Retinal pigment epithelial cell (primary cell): ENCODE measurements at regions not wholly inside any gene's neighbourhood (a gene's known extent, or its start where the extent isn't known, plus 50 kb on each side); places are given as distances from the start of the nearest gene placed in this dataset.
A peak's percentile ranks its signal among the peaks of the same experiment; 100 is the strongest.

Experiments
- DNase-seq: peaks from one replicate; pipeline ENCODE4 v3.0.0-alpha.2; 2010; ENCODE audit warnings: low read depth
- H3K4me3 ChIP-seq: 2 replicates; pipeline ENCODE4 v1.5.1; 2011; ENCODE audit warnings: mild to moderate bottlenecking, low read length, control low read depth, moderate library complexity
- TF ChIP-seq, protein P1 (sequence below): conservative IDR thresholded peaks from 2 replicates; pipeline ENCODE4 v1.5.1; 2011; ENCODE audit warnings: low read depth, low read length, control low read depth, inconsistent platforms

DNA sequence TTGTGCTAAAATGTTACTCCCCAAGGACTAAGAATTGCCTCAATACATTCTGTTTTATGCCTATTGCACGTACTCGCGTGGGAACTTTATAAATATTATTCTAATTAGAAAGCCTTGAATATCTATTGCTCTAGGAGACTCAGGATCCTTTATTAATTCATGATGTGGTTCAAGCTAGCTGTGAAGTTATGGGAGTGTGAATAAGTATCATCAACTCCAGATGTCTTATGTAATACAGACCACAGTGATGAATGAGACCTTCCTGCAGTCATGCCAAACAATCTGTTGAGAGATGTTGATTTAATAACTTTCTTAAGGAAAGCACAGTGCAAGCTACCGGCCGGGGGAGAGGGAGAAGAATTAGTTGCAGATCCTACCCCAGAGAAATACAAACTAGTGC is 519.2 kb upstream of the ZP4 start:
- TF ChIP-seq, protein P1, sequence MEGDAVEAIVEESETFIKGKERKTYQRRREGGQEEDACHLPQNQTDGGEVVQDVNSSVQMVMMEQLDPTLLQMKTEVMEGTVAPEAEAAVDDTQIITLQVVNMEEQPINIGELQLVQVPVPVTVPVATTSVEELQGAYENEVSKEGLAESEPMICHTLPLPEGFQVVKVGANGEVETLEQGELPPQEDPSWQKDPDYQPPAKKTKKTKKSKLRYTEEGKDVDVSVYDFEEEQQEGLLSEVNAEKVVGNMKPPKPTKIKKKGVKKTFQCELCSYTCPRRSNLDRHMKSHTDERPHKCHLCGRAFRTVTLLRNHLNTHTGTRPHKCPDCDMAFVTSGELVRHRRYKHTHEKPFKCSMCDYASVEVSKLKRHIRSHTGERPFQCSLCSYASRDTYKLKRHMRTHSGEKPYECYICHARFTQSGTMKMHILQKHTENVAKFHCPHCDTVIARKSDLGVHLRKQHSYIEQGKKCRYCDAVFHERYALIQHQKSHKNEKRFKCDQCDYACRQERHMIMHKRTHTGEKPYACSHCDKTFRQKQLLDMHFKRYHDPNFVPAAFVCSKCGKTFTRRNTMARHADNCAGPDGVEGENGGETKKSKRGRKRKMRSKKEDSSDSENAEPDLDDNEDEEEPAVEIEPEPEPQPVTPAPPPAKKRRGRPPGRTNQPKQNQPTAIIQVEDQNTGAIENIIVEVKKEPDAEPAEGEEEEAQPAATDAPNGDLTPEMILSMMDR: no peak
- no peak overlapping the region for H3K4me3 ChIP-seq
- no peak for DNase-seq

DNA sequence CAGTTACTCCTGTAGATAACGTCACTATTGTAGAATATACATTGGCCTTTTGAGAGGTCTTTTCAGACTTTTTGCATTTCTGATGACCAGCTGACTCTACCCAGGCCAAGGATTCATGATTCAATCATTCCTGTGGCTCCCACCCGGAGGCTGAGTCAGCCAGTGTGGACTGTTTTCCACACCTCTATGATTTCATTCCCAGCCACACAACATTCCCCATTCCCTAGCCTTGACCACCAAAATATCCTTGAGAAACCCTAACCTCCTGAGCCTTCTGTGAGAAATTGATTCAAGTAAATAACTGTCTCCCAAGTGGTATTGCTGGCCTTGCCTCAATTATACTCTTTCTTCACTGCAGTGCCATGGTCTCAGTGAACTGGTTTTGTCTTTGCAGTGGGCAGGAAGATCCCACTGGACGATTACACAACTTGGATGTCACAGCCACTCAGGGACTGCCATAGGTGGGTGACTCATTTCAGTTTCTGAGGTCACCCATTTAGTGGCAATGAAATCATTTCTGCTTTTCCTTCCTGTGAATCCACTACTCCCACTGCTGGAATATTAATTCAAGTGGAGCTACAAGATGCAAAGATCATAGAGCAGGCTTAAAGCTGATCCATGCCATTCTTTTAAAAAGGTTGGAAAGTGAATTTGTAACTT is 518.6 kb upstream of the ZP4 start:
- DNase-seq: peak; percentile 27
- H3K4me3 ChIP-seq: no peak overlapping the region
- TF ChIP-seq, protein P1: no peak

- no peak overlapping the region for H3K4me3 ChIP-seq
- no peak for DNase-seq
- TF ChIP-seq, protein P1: no peak
These were observed 518.0 kb upstream of the ZP4 start for GRCh38 chr1:238408737-238409136.

DNA sequence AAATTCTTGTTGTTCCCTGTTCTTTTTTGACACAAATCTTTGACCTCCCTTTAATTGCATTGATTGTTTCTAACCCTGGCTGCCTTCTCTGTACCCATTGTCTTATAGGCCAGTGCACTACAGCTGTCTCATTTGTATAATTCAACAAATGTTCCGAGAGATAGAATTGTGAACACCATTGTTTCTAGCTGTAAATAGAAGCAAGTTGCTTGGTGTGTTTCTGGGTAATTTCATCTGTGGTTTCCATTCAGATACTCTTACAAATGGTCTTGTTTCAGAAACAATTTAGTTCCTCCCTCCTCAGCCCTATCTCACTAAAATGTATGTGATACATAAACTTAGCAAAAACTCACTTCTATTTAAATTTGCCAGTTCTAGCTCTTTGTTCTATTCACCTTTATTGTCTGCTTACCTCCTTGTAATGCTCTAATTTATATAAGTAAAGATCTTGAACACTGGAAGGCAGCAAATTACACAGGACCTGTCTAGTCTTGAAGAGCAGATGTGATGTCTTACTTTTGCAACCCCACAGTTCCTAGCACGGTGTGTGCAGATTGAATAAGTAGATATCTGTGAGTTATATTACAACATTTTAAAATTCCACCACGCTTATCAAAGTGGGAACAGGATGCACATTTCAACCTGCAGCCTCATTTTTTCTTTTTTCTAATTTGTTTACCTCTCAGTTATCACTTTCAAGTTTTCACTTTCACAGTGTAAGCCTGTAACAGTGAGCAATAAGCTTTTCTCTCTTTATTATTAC is 515.6 kb upstream of the ZP4 start:
- TF ChIP-seq, protein P1: no peak
- H3K4me3 ChIP-seq: no peak overlapping the region
- no peak for DNase-seq

GRCh38 chr1:238404921-238405320 is 514.2 kb upstream of the ZP4 start:
- no peak overlapping the region for H3K4me3 ChIP-seq
- no peak for DNase-seq
- TF ChIP-seq, protein P1: no peak

GRCh38 chr1:238404481-238404880 is 513.8 kb upstream of the ZP4 start:
- DNase-seq: no peak
- TF ChIP-seq, protein P1: no peak
- H3K4me3 ChIP-seq: no peak overlapping the region

DNA sequence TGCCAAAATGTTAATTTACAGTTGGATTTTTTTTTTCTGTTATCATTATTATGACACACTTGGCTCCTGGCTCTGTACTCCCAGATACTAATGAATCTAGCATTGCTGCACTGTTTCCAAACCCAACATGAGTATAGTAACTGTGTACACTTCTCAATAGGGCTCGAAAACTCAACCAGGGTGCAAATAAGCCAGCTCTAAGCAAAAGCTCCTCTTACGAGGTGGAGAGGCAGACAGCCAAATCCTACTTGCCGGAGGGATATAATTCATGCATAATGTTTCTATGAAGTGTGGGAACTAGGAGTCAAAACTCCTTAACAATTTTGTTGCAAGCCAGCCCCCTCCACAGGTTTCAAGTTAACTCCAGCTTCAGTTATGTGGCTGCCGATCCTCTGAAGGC is 510.4 kb upstream of the ZP4 start:
- TF ChIP-seq, protein P1: no peak
- no peak for DNase-seq
- no peak overlapping the region for H3K4me3 ChIP-seq
